ENCODE measurements at regions not wholly inside any gene's neighbourhood (a gene's known extent, or its start where the extent isn't known, plus 50 kb on each side); places are given as distances from the start of the nearest gene placed in this dataset.

- DNase-seq, result no peak
Measured at GRCh38 chr2:58870704-58871103, 629.6 kb upstream of the FANCL start.

- no peak for DNase-seq
Measured at GRCh38 chr2:58866946-58867345, 625.8 kb upstream of the FANCL start.

- DNase-seq, result no peak
Measured at GRCh38 chr2:58866527-58866926, 625.4 kb upstream of the FANCL start.

DNA sequence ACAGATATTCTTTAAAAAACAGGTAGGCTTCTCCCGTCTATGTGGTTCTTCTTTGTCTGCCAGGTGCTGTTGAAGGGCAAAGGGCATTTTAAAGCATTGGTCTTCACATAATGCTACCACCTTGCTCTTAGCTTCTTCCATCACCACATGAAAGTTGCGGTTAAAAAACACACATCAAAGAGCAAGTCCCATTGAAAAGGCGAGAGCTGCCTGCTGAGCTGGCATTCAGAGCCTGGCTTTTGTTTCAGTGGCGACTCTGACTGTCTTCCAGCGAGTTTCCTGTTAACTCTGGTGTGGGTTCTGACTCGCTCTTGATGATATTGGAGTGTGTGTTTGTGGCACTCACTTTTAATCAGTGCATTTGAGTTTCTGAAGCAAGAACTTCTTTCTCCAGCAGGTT is 624.9 kb upstream of the FANCL start:
- DNase-seq, result no peak

DNA sequence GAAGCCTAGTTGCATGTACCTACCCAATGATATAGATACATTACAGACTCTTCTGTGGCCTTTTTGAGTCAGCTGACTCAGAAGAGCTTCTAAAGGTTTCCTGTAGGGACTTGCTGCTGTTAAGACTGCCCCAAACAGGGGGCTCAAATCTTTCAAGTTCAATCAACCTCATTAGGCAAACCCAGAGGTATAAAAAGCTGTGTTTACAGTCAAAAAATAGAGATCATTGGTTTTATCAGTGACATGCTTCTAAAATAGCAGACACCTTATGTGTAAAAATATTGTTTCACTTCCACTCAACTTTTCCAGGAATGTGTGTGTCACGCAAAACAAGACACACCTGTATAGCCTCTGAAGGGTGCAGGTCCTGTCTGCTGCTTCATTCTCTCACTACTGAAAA is 624.3 kb upstream of the FANCL start:
- no peak for DNase-seq

- DNase-seq, result no peak
Measured at GRCh38 chr2:58862244-58862643, 621.1 kb upstream of the FANCL start.

GRCh38 chr2:58860586-58860985 is 619.5 kb upstream of the FANCL start:
- peak; percentile 44 for DNase-seq

GRCh38 chr2:58856100-58856499 is 615.0 kb upstream of the FANCL start:
- no peak for DNase-seq

GRCh38 chr2:58853420-58853819 is 612.3 kb upstream of the FANCL start:
- no peak for DNase-seq

DNA sequence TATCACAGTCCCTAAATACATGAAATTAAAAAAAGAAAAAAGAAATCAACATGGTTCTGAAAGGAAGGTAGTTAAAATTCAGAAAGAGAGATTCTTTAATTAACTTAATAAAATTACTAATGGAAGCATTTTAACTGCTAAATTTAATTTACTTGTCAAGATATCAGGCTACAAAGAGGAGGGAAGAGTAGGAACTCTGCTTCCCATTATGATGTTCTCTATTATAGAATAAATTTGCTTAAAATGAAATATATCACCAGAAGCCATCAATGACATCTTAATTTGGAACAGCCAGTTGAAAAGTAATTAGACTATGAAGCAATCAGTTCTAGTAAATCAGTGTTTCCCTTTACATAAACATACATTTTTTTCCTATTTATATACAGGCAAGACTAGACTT is 611.8 kb upstream of the FANCL start:
- no peak for DNase-seq

DNA sequence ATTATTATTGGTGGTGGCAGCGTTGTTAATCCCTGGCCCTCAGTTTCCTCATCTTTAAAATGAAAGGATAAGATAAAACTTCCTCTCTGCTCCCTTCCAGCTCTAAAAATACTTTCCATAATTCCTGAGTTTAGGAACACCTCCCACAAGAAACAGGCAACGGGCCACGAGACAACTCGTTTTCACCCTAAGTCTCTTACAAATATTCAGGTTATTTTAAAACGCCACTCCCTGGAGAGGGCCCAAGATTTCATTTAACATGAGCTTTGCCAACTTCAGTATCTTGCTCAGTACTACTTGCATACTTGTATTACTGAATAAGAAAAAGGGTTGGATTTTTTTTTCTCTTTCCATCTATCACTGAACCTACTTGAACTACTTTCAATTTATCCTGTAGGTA is 611.1 kb upstream of the FANCL start:
- no peak for DNase-seq

GRCh38 chr2:58851598-58851997 is 610.5 kb upstream of the FANCL start:
- no peak for DNase-seq

DNA sequence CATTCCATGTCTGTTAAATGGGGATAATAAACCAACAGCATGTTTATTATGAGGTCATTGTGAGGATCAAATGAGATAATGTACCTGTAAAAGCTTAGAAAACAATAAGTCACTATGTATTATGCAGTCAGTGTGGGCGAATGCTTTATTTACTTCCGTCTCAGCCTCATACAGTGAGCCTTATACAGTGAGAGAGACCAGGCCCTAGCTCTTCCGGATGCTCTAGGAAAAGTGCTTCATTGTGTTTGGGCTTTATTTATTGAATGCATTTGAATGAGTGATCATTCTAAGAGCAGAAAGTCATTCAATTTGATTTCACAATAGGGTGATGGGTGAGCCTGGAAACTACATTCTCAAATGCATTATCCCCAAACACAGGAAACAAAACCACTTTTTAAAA is 603.9 kb upstream of the FANCL start:
- no peak for DNase-seq

DNA sequence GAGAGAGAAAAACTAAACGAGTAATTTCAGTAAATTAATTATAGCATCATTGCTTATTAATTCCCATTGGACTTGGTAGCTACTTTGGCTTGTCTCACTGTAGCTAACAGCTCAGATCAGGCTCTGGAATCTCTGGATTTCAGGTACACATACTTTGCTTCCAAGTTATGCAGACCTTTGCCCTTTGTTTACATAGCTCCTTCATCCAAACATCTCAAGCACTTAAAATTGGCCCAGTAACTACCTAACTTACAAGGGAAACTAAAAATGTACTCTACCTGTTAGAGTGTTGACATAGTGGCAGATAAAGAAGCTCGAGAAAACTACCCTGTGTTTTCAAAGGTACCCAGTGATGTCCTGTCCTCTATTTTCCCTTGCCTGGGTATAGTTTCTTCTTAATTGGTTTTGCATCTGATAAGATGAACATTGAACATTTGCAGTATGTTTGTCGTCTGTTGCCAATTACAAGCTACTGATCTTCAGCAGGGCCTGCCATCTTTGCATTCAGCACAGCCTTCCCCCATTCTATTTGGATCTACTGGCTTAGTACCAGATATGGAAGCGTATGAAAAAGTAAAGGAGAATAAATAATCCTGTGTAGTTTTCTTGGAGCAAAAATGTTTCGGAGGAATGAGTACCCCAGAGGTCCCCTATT is 601.5 kb upstream of the FANCL start:
- no peak for DNase-seq

GRCh38 chr2:58834404-58834803 is 593.3 kb upstream of the FANCL start:
- DNase-seq, result no peak

GRCh38 chr2:58826795-58827194 is 585.7 kb upstream of the FANCL start:
- DNase-seq, result no peak

- DNase-seq, result peak; percentile 17
Measured at GRCh38 chr2:58812771-58813344, 571.7 kb upstream of the FANCL start.

DNA sequence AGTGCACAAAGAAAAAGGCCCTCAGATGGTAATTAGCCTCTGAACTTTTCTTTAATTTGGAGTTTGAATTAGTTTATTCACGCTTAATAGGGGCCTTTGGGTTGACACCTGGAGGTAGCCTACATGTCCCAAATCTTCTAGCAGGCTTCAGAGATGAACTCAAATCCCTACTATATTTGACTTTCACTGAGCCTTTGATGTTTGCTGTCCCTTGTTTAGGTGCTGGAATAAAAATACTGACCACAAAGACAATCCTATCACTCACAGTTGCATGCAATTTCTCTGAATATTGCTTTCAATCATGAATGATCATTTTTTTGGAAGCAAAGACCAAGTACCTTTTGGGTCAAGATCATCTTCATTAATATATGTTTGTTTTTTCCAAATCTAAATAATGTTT is 564.0 kb upstream of the FANCL start:
- DNase-seq, result no peak

- no peak for DNase-seq
Measured at GRCh38 chr2:58803192-58803591, 562.1 kb upstream of the FANCL start.

GRCh38 chr2:58800881-58801280 is 559.8 kb upstream of the FANCL start:
- no peak for DNase-seq

- DNase-seq, result peak; percentile 78
Measured at GRCh38 chr2:58798676-58799208, 557.6 kb upstream of the FANCL start.

- DNase-seq, result peak; percentile 17
Measured at GRCh38 chr2:58796239-58796910, 555.2 kb upstream of the FANCL start.

DNA sequence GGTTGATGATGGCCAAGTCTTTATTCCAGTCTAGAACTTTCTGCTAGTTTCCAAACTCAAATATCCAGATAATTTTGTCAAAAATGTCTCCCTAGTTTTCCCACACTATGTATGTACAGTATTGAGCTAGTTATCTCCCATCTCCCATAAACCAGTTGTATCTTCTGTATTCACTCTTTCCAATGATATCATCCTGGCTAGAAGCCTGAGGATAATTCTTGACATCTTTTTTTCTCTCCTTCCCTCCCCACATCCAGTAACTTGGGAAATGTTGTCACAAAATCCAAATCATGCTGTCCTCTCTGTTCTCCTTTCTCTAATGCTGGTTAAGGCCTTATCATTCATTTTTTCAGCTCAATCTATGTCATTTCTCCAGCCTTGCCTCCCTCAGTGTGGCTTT is 553.8 kb upstream of the FANCL start:
- DNase-seq, result no peak

GRCh38 chr2:58794103-58794502 is 553.0 kb upstream of the FANCL start:
- DNase-seq, result no peak
